Suprapubic skin (tissue), 4 donors: ENCODE measurements at regions not wholly inside any gene's neighbourhood (a gene's known extent, or its start where the extent isn't known, plus 50 kb on each side); places are given as distances from the start of the nearest gene placed in this dataset.

Source experiments
- CTCF ChIP-seq, 2 donors: fragments of 200-600 bp in 1 of 2; fragments of 450-650 bp in 1 of 2; sonication (generic) in 1 of 2; IDR thresholded peaks; one replicate each; pipeline ENCODE4 v1.5.1; 2016 to 2019; ENCODE audit warnings: antibody characterized with exemption in 2 of 2, mild to moderate bottlenecking in 1 of 2, moderate library complexity in 1 of 2
- EP300 ChIP-seq: sonication (generic); formaldehyde crosslinking; IDR thresholded peaks from one replicate; pipeline ENCODE4 v1.6.1; 2017; ENCODE audit warnings: antibody characterized with exemption
- POLR2A ChIP-seq, 2 donors: fragments of 450-650 bp; IDR thresholded peaks; one replicate each; pipeline ENCODE4 v1.6.1; 2017; ENCODE audit warnings: antibody characterized with exemption in 2 of 2, mild to moderate bottlenecking in 2 of 2, moderate library complexity in 2 of 2
- POLR2AphosphoS5 ChIP-seq, 3 donors: sonication (generic); formaldehyde crosslinking; IDR thresholded peaks; one replicate each; pipeline ENCODE4 v1.6.1; 2017; ENCODE audit warnings: antibody characterized with exemption in 3 of 3

- no peak for TF ChIP-seq CTCF (IDR thresholded peaks at IDR 0.05)
- TF ChIP-seq POLR2AphosphoS5 (IDR thresholded peaks at IDR 0.05), result no peak
- no peak for TF ChIP-seq POLR2A (IDR thresholded peaks at IDR 0.05)
- no peak for TF ChIP-seq EP300
These were observed 806.7 kb upstream of the PRMT6 start for GRCh38 chr1:106249810-106250209.
